ENCODE measurements at regions not wholly inside any gene's neighbourhood (a gene's known extent, or its start where the extent isn't known, plus 50 kb on each side); places are given as distances from the start of the nearest gene placed in this dataset.

DNA sequence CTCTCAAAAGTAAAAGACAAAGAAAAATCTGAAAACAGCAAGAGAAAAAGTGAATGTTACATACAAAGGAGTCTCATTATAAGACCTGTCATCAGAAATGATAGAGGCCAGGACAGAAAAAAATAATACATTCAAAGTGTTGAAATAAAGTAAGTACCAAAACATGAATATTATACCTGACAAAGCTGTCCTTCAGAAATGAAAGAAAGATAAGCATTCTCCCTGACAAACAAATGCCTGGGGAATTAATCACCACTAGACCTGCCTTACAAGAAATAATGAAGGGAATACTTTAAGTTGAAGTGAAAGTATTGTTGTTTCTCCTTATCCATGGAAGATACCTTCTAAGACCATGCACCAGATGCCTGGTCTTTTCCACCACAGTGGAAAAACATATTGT is 1605.2 kb upstream of the CDH6 start:
- ChIA-PET CTCF (ENCODE audit: partially characterized antibody) (no interaction called here), POLR2A (ENCODE audit: partially characterized antibody) (no interaction called here)
- H3K27me3 ChIP-seq (ENCODE audit: insufficient read depth, low read length), result no peaks in the 10 kb centered on the region

GRCh38 chr5:29587832-29588231 is 1605.7 kb upstream of the CDH6 start:
- Histone ChIP-seq H3K4me1 (ENCODE audit: insufficient read depth, low read length) (no peaks in the 10 kb centered on the region), H3K27me3 (ENCODE audit: insufficient read depth, low read length) (no peaks in the 10 kb centered on the region), H3K36me3 (ENCODE audit: insufficient read depth, low read length) (no peaks in the 10 kb centered on the region), H3K9me3 (ENCODE audit: control insufficient read depth in 1 of 2, low read length in 2 of 2) (peaks cover 0 to 2% of the 10 kb centered on the region in 2 donors), H3K27ac (ENCODE audit: low read depth, low read length) (no peak overlapping the region), H3K4me3 (ENCODE audit: low read length in 2 of 2) (no peak overlapping the region)
- H3K27me3 Mint-ChIP-seq, result no peaks in the 10 kb centered on the region
- no peaks in the 10 kb centered on the region for H3K36me3 Mint-ChIP-seq
- H3K9me3 Mint-ChIP-seq, result peaks cover 3 to 25% (median 15%) of the 10 kb centered on the region in 8 donors
- H3K4me3 Mint-ChIP-seq, result no peak overlapping the region
- POLR2A ChIA-PET (ENCODE audit: partially characterized antibody), result no interaction called here
- DNase-seq, result no peak
- H3K27ac Mint-ChIP-seq, result no peak overlapping the region
- CTCF ChIA-PET (ENCODE audit: partially characterized antibody), result no interaction called here
- intact Hi-C loops (cut with micrococcal nuclease), result no loop called here
- H3K4me1 Mint-ChIP-seq, result no peaks in the 10 kb centered on the region

More for the DNA sequence above, 1605.2 kb upstream of the CDH6 start:
- Mint-ChIP-seq H3K9me3 (peaks cover 3 to 21% (median 13%) of the 10 kb centered on the region in 8 donors), H3K36me3 (no peaks in the 10 kb centered on the region), H3K27me3 (no peaks in the 10 kb centered on the region), H3K4me1 (no peaks in the 10 kb centered on the region), H3K27ac (no peak overlapping the region), H3K4me3 (no peak overlapping the region)
- Histone ChIP-seq H3K9me3 (ENCODE audit: control insufficient read depth in 1 of 2, low read length in 2 of 2) (peaks cover 0 to 2% of the 10 kb centered on the region in 2 donors), H3K4me1 (ENCODE audit: insufficient read depth, low read length) (no peaks in the 10 kb centered on the region), H3K4me3 (ENCODE audit: low read length in 2 of 2) (no peak overlapping the region), H3K36me3 (ENCODE audit: insufficient read depth, low read length) (no peaks in the 10 kb centered on the region), H3K27ac (ENCODE audit: low read depth, low read length) (no peak overlapping the region)
- intact Hi-C loops (cut with micrococcal nuclease), result no loop called here
- no peak for DNase-seq

- intact Hi-C loops (cut with micrococcal nuclease), result no loop called here
- CTCF ChIA-PET (ENCODE audit: partially characterized antibody), result no interaction called here
- Histone ChIP-seq H3K36me3 (ENCODE audit: insufficient read depth, low read length) (no peaks in the 10 kb centered on the region), H3K4me1 (ENCODE audit: insufficient read depth, low read length) (no peaks in the 10 kb centered on the region), H3K4me3 (ENCODE audit: low read length in 2 of 2) (no peak overlapping the region), H3K27me3 (ENCODE audit: insufficient read depth, low read length) (no peaks in the 10 kb centered on the region), H3K27ac (ENCODE audit: low read depth, low read length) (no peak overlapping the region), H3K9me3 (ENCODE audit: control insufficient read depth in 1 of 2, low read length in 2 of 2) (no peaks in the 10 kb centered on the region)
- POLR2A ChIA-PET (ENCODE audit: partially characterized antibody), result no interaction called here
- Mint-ChIP-seq H3K27ac (no peak overlapping the region), H3K4me3 (no peak overlapping the region), H3K36me3 (no peaks in the 10 kb centered on the region), H3K27me3 (no peaks in the 10 kb centered on the region), H3K9me3 (peaks cover 1 to 17% (median 7%) of the 10 kb centered on the region in 8 donors), H3K4me1 (no peaks in the 10 kb centered on the region)
- DNase-seq, result no peak
These were observed 1625.5 kb upstream of the CDH6 start for GRCh38 chr5:29568028-29568427.

- Mint-ChIP-seq H3K9me3 (peaks cover 0 to 12% (median 4%) of the 10 kb centered on the region in 8 donors), H3K36me3 (no peaks in the 10 kb centered on the region), H3K27me3 (no peaks in the 10 kb centered on the region), H3K4me3 (no peak overlapping the region), H3K27ac (no peak overlapping the region), H3K4me1 (no peaks in the 10 kb centered on the region)
- Histone ChIP-seq H3K27me3 (ENCODE audit: insufficient read depth, low read length) (no peaks in the 10 kb centered on the region), H3K27ac (ENCODE audit: low read depth, low read length) (no peak overlapping the region), H3K4me3 (ENCODE audit: low read length in 2 of 2) (no peak overlapping the region), H3K9me3 (ENCODE audit: control insufficient read depth in 1 of 2, low read length in 2 of 2) (no peaks in the 10 kb centered on the region), H3K4me1 (ENCODE audit: insufficient read depth, low read length) (no peaks in the 10 kb centered on the region), H3K36me3 (ENCODE audit: insufficient read depth, low read length) (no peaks in the 10 kb centered on the region)
- no peak for DNase-seq
- ChIA-PET POLR2A (ENCODE audit: partially characterized antibody) (no interaction called here), CTCF (ENCODE audit: partially characterized antibody) (no interaction called here)
- intact Hi-C loops (cut with micrococcal nuclease), result no loop called here
These were observed 1631.9 kb upstream of the CDH6 start for GRCh38 chr5:29561564-29561963.

GRCh38 chr5:29550523-29550922 is 1643.0 kb upstream of the CDH6 start:
- H3K27me3 ChIP-seq (ENCODE audit: insufficient read depth, low read length), result no peaks in the 10 kb centered on the region
- Mint-ChIP-seq H3K27ac (no peak overlapping the region), H3K27me3 (no peaks in the 10 kb centered on the region), H3K4me1 (no peaks in the 10 kb centered on the region), H3K9me3 (peaks cover 2 to 36% (median 20%) of the 10 kb centered on the region in 8 donors), H3K36me3 (no peaks in the 10 kb centered on the region), H3K4me3 (no peak overlapping the region)
- POLR2A ChIA-PET (ENCODE audit: partially characterized antibody), result no interaction called here
- no peaks in the 10 kb centered on the region for H3K4me1 ChIP-seq (ENCODE audit: insufficient read depth, low read length)
- CTCF ChIA-PET (ENCODE audit: partially characterized antibody), result no interaction called here
- H3K4me3 ChIP-seq (ENCODE audit: low read length in 2 of 2), result no peak overlapping the region
- H3K27ac ChIP-seq (ENCODE audit: low read depth, low read length), result no peak overlapping the region
- H3K36me3 ChIP-seq (ENCODE audit: insufficient read depth, low read length), result no peaks in the 10 kb centered on the region
- intact Hi-C loops (cut with micrococcal nuclease), result no loop called here
- no peak for DNase-seq
- H3K9me3 ChIP-seq (ENCODE audit: control insufficient read depth in 1 of 2, low read length in 2 of 2), result no peaks in the 10 kb centered on the region

DNA sequence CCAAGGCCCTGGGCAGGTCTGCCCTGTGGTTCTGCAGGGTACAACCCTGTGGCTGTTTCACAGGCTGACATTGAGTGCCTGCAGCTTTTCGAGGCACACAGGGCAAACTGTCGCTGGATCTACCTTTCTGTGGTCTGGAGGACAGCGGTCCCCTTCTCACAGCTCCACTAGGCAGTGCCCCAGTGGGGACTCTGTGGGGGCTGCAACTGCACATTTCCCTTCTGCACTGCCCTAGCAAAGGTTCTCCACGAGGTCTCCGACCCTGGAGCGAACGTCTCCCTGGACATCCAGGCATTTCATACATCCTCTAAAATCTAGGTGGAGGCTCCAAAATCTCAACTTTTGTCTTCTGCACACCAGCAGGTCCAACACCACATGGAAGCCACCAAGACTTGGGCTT is 1645.2 kb upstream of the CDH6 start:
- no peak overlapping the region for H3K27ac Mint-ChIP-seq
- no peaks in the 10 kb centered on the region for H3K36me3 ChIP-seq (ENCODE audit: insufficient read depth, low read length)
- ChIA-PET POLR2A (ENCODE audit: partially characterized antibody) (no interaction called here), CTCF (ENCODE audit: partially characterized antibody) (no interaction called here)
- peaks cover 2 to 31% (median 11%) of the 10 kb centered on the region in 8 donors for H3K9me3 Mint-ChIP-seq
- no peaks in the 10 kb centered on the region for H3K27me3 Mint-ChIP-seq
- intact Hi-C loops (cut with micrococcal nuclease), result no loop called here
- H3K4me3 Mint-ChIP-seq, result no peak overlapping the region
- H3K36me3 Mint-ChIP-seq, result no peaks in the 10 kb centered on the region
- no peaks in the 10 kb centered on the region for H3K9me3 ChIP-seq (ENCODE audit: control insufficient read depth in 1 of 2, low read length in 2 of 2)
- DNase-seq, result no peak
- H3K4me3 ChIP-seq (ENCODE audit: low read length in 2 of 2), result no peak overlapping the region
- no peaks in the 10 kb centered on the region for H3K4me1 ChIP-seq (ENCODE audit: insufficient read depth, low read length)
- no peaks in the 10 kb centered on the region for H3K27me3 ChIP-seq (ENCODE audit: insufficient read depth, low read length)
- H3K4me1 Mint-ChIP-seq, result no peaks in the 10 kb centered on the region
- H3K27ac ChIP-seq (ENCODE audit: low read depth, low read length), result no peak overlapping the region

DNA sequence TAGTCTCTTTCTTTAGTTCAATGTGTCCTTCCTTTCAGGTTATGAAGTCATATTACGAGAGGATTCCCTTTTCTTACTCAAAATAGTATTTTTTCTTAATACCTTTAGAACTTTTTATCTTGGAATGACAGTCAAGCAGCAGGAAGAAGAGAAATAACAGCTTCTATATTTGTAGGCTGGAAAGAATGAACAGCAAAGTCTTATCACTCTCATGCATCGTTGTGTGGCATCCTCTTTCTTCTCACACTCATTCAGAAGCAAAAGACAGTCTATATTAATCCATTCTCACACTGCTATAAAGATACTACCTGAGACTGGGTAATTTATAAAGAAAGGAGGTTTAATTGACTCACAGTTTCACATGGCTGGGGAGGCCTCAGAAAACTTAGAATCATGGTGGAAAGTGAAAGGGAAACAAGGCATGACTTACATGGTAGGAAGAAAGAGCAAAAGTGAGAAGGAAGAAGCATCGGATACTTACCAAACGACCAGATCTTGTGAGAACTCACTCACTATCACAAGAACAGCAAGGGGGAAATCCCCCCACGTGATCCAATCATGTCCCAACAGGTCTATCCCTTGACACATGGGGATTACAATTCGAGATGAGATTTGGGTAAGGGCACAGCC is 1646.1 kb upstream of the CDH6 start:
- H3K4me1 Mint-ChIP-seq, result no peaks in the 10 kb centered on the region
- Histone ChIP-seq H3K27me3 (ENCODE audit: insufficient read depth, low read length) (no peaks in the 10 kb centered on the region), H3K9me3 (ENCODE audit: control insufficient read depth in 1 of 2, low read length in 2 of 2) (no peaks in the 10 kb centered on the region), H3K4me3 (ENCODE audit: low read length in 2 of 2) (no peak overlapping the region), H3K27ac (ENCODE audit: low read depth, low read length) (no peak overlapping the region), H3K36me3 (ENCODE audit: insufficient read depth, low read length) (no peaks in the 10 kb centered on the region), H3K4me1 (ENCODE audit: insufficient read depth, low read length) (no peaks in the 10 kb centered on the region)
- no peaks in the 10 kb centered on the region for H3K36me3 Mint-ChIP-seq
- DNase-seq, result no peak
- H3K27ac Mint-ChIP-seq, result no peak overlapping the region
- H3K9me3 Mint-ChIP-seq, result peaks cover 2 to 35% (median 13%) of the 10 kb centered on the region in 8 donors
- H3K27me3 Mint-ChIP-seq, result no peaks in the 10 kb centered on the region
- no peak overlapping the region for H3K4me3 Mint-ChIP-seq
- POLR2A ChIA-PET (ENCODE audit: partially characterized antibody), result no interaction called here
- CTCF ChIA-PET (ENCODE audit: partially characterized antibody), result no interaction called here
- intact Hi-C loops (cut with micrococcal nuclease), result no loop called here

- CTCF ChIA-PET (ENCODE audit: partially characterized antibody), result no interaction called here
- Mint-ChIP-seq H3K36me3 (no peaks in the 10 kb centered on the region), H3K27me3 (no peaks in the 10 kb centered on the region), H3K4me1 (no peaks in the 10 kb centered on the region), H3K4me3 (no peak overlapping the region), H3K9me3 (peaks cover 2 to 31% (median 12%) of the 10 kb centered on the region in 8 donors), H3K27ac (no peak overlapping the region)
- H3K27me3 ChIP-seq (ENCODE audit: insufficient read depth, low read length), result no peaks in the 10 kb centered on the region
- POLR2A ChIA-PET (ENCODE audit: partially characterized antibody), result no interaction called here
- no peaks in the 10 kb centered on the region for H3K9me3 ChIP-seq (ENCODE audit: control insufficient read depth in 1 of 2, low read length in 2 of 2)
- intact Hi-C loops (cut with micrococcal nuclease), result no loop called here
- H3K4me3 ChIP-seq (ENCODE audit: low read length in 2 of 2), result no peak overlapping the region
- H3K36me3 ChIP-seq (ENCODE audit: insufficient read depth, low read length), result no peaks in the 10 kb centered on the region
- H3K4me1 ChIP-seq (ENCODE audit: insufficient read depth, low read length), result no peaks in the 10 kb centered on the region
- DNase-seq, result no peak
- no peak overlapping the region for H3K27ac ChIP-seq (ENCODE audit: low read depth, low read length)
These were observed 1650.0 kb upstream of the CDH6 start for GRCh38 chr5:29543501-29543900.

All from CD4-positive, alpha-beta memory T cell (primary cell).